ENCODE measurements at regions not wholly inside any gene's neighbourhood (a gene's known extent, or its start where the extent isn't known, plus 50 kb on each side); places are given as distances from the start of the nearest gene placed in this dataset.

GRCh38 chr6:100267721-100268123, 197.0 kb downstream of the SIM1 start:
- no peak for DNase-seq (ENCODE audit: low read depth)

- no peak for DNase-seq (ENCODE audit: low read depth)
These were observed 198.0 kb downstream of the SIM1 start for GRCh38 chr6:100266494-100267401.

- DNase-seq (ENCODE audit: low read depth), result no peak
These were observed 202.6 kb downstream of the SIM1 start for GRCh38 chr6:100262086-100262485.

GRCh38 chr6:100261486-100261885, 203.2 kb downstream of the SIM1 start:
- DNase-seq (ENCODE audit: low read depth), result no peak

- no peak for DNase-seq (ENCODE audit: low read depth)
These were observed 204.1 kb downstream of the SIM1 start for GRCh38 chr6:100260584-100260983.

GRCh38 chr6:100259865-100260264, 204.9 kb downstream of the SIM1 start:
- DNase-seq (ENCODE audit: low read depth), result no peak

- no peak for DNase-seq (ENCODE audit: low read depth)
These were observed 206.0 kb downstream of the SIM1 start for GRCh38 chr6:100258752-100259151.

GRCh38 chr6:100257793-100258395, 206.8 kb downstream of the SIM1 start:
- no peak for DNase-seq (ENCODE audit: low read depth)

- DNase-seq (ENCODE audit: low read depth), result no peak
These were observed 209.0 kb downstream of the SIM1 start for GRCh38 chr6:100255701-100256100.

- DNase-seq (ENCODE audit: low read depth), result no peak
These were observed 217.6 kb downstream of the SIM1 start for GRCh38 chr6:100247123-100247522.

- DNase-seq (ENCODE audit: low read depth), result no peak
These were observed 218.5 kb downstream of the SIM1 start for GRCh38 chr6:100246206-100246605.

GRCh38 chr6:100240798-100241197, 223.9 kb downstream of the SIM1 start:
- DNase-seq (ENCODE audit: low read depth), result no peak

- DNase-seq (ENCODE audit: low read depth), result no peak
These were observed 226.9 kb downstream of the SIM1 start for GRCh38 chr6:100237821-100238220.

- DNase-seq (ENCODE audit: low read depth), result no peak
These were observed 228.3 kb downstream of the SIM1 start for GRCh38 chr6:100236389-100236788.

GRCh38 chr6:100235631-100236030, 229.1 kb downstream of the SIM1 start:
- DNase-seq (ENCODE audit: low read depth), result no peak

- no peak for DNase-seq (ENCODE audit: low read depth)
These were observed 230.1 kb downstream of the SIM1 start for GRCh38 chr6:100234625-100235024.

- no peak for DNase-seq (ENCODE audit: low read depth)
These were observed 231.7 kb downstream of the SIM1 start for GRCh38 chr6:100232781-100233573.

GRCh38 chr6:100230953-100231316, 233.8 kb downstream of the SIM1 start:
- no peak for DNase-seq (ENCODE audit: low read depth)

GRCh38 chr6:100230115-100230952, 234.4 kb downstream of the SIM1 start:
- DNase-seq (ENCODE audit: low read depth), result no peak

- DNase-seq (ENCODE audit: low read depth), result no peak
These were observed 235.2 kb downstream of the SIM1 start for GRCh38 chr6:100229512-100229911.

- peak; percentile 10 for DNase-seq (ENCODE audit: low read depth)
These were observed 234.9 kb upstream of the MCHR2 start for GRCh38 chr6:100228834-100229441.

Data from stimulated activated CD8-positive, alpha-beta memory T cell treated with anti-CD3 and anti-CD28 coated beads, Interleukin-15, amount 100 ng/mL, for 1 hour (primary cell).